SK-N-MC (cell line): ENCODE measurements at regions not wholly inside any gene's neighbourhood (a gene's known extent, or its start where the extent isn't known, plus 50 kb on each side); places are given as distances from the start of the nearest gene placed in this dataset.

Source experiments
- EZH2 ChIP-seq: fragments of 200-600 bp; sonication (generic); IDR thresholded peaks from one replicate; pipeline ENCODE4 v1.6.1; 2017; ENCODE audit warnings: antibody characterized with exemption
- POLR2AphosphoS5 ChIP-seq: IDR thresholded peaks from 2 replicates; pipeline ENCODE4 v1.6.1; 2012; ENCODE audit warnings: mild to moderate bottlenecking, low read depth, low read length, borderline replicate concordance

DNA sequence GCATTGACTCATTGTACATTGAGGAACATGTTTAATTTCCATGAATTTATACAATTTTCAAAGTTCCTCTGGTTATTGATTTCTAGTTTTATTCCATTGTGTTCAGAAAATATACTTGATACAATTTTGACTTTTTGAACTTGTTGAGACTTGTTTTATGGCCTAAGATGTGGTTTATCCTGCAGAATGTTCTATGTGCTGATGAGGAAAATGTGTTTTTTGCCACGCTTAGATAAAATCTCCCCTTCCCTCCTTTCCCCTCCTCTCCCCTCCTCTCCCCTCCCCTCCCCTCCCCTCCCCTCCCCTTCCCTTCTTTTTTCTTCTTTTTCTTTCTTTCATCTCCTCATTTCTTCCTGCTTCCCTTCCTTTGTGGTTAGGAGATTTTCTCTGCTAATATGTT, 470.8 kb upstream of the MAP3K7 start:
- TF ChIP-seq POLR2AphosphoS5: no peak
- TF ChIP-seq EZH2: no peak
